ENCODE measurements at regions not wholly inside any gene's neighbourhood (a gene's known extent, or its start where the extent isn't known, plus 50 kb on each side); places are given as distances from the start of the nearest gene placed in this dataset.

DNA sequence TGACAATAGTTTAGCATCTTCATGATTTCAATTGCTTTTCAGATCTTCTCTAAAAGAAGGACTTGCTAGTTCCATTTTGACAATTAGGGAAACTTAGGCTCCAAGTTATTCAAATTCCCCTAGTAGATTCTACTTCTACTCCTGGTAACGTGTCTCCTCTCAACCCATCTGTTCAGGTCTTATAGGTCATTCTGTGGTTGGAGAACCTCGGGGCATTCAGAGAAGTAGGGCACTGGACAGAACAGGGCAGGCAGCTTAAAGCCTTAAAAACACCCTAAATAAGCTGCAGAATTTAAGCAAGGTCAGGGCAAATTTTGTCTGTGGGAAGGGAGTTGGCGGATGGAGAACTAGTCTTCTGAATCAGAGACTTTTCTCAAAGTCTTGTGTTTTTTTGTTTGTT, 132.4 kb downstream of the TMEM174 start:
- DNase-seq (ENCODE audit: low read depth, low spot score), result no peak
- TF ChIP-seq EZH2 (IDR thresholded peaks at IDR 0.05) (no peak), POLR2AphosphoS5 (IDR thresholded peaks at IDR 0.05; ENCODE audit: borderline replicate concordance, low read depth, low read length) (no peak), FOXP2 (optimal IDR thresholded peaks at IDR 0.05; ENCODE audit: control extremely low read depth, extremely low read length, insufficient read depth) (no peak)
- Histone ChIP-seq H3K27ac (no peak overlapping the region), H3K9me3 (ENCODE audit: low read depth, low read length) (no peaks in the 10 kb centered on the region), H3K4me3 (no peak overlapping the region), H3K36me3 (ENCODE audit: insufficient read depth, low read length) (no peaks in the 10 kb centered on the region), H3K9ac (ENCODE audit: insufficient read length) (no peak overlapping the region)

DNA sequence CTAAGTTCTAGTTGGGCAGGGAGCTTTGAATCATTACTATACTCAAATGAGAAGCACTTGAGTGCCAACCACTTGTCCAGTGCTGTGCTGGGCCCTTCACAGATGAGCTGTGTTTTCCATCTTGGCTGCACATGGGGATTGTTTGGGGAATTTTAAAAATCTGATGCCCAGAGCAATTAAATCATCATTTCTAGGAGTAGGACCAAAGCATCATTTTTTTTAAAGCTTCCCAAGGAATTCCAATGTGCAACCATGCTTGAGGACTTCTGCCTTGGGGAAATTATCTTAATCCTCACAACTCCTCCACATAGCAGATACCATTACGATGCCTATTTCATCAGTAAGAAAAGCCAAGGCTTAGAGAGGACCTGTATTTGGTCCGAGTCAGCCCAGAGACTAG, 131.4 kb downstream of the TMEM174 start:
- no peaks in the 10 kb centered on the region for H3K9me3 ChIP-seq (ENCODE audit: low read depth, low read length)
- H3K9ac ChIP-seq (ENCODE audit: insufficient read length), result no peak overlapping the region
- no peak overlapping the region for H3K4me3 ChIP-seq
- H3K27ac ChIP-seq, result no peak overlapping the region
- no peak for TF ChIP-seq EZH2 (IDR thresholded peaks at IDR 0.05)
- TF ChIP-seq POLR2AphosphoS5 (IDR thresholded peaks at IDR 0.05; ENCODE audit: borderline replicate concordance, low read depth, low read length), result no peak
- TF ChIP-seq FOXP2 (optimal IDR thresholded peaks at IDR 0.05; ENCODE audit: control extremely low read depth, extremely low read length, insufficient read depth), result no peak
- no peaks in the 10 kb centered on the region for H3K36me3 ChIP-seq (ENCODE audit: insufficient read depth, low read length)
- no peak for DNase-seq (ENCODE audit: low read depth, low spot score)

DNA sequence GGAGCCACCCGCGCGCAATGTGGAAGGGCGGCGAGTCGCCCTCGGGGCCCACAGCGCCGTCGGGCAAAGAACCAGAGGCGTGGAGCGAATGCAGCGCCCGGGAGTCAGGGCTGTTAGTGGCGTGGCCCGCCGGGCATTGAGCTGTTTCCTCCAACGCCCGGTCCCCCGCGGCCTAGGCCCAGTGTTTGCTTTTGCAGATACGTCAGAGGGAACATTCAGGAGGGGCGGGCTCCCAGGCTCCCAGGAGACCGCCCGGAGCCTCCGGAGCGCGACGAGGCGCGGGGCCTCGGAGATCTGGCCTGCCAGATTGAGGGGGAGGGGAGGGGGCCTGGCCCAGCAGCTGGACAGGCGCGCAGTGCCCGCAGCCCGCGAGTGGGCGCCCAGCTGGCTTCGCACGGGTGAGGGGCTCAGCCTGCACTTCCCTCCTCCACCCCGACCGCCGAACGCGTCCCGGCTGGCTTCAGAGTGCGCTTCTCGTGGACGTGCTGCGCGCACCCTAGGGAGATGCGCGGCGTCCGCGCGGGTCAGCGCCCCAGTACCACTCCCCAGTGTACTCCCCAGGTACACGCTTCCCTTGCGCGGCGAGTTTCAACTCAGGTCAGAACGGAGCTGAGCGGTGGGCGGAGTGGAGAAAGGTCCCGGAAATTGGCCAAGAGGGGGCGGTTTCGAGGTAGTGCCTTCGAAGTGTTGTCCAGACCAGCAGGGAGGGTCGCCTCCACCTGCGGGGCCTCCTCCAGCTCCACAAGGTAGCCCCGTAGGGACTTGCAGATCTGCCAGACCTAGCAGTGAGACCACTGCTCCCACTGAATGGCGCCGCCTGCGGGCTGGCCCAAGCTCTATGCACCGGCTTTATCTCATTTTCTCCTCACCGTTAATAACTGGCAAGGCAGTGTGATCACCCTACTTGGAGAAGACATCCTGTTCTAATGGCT, 130.4 kb downstream of the TMEM174 start:
- H3K9me3 ChIP-seq (ENCODE audit: low read depth, low read length), result no peaks in the 10 kb centered on the region
- H3K27ac ChIP-seq, result no peak overlapping the region
- H3K9ac ChIP-seq (ENCODE audit: insufficient read length), result no peak overlapping the region
- no peak overlapping the region for H3K4me3 ChIP-seq
- TF ChIP-seq POLR2AphosphoS5 (IDR thresholded peaks at IDR 0.05; ENCODE audit: borderline replicate concordance, low read depth, low read length), result no peak
- H3K36me3 ChIP-seq (ENCODE audit: insufficient read depth, low read length), result no peaks in the 10 kb centered on the region
- DNase-seq (ENCODE audit: low read depth, low spot score), result no peak

DNA sequence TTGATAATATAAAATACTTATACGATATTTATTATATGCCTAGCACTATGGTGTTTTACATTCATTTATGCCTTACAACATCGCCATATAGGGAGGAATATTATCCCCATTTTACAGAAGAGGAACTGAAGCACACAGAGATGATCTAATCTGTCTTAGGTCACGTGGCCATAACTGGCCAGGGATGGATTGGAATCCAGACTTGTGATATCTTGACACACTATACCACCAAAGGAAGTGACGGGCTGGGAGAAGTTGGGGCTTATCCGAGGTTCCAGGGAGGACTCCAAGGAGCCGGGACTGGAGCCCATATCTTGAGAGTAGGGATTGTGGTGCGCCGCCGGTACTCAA, 129.8 kb downstream of the TMEM174 start:
- H3K27ac ChIP-seq, result no peak overlapping the region
- no peak for DNase-seq (ENCODE audit: low read depth, low spot score)
- no peaks in the 10 kb centered on the region for H3K9me3 ChIP-seq (ENCODE audit: low read depth, low read length)
- no peaks in the 10 kb centered on the region for H3K36me3 ChIP-seq (ENCODE audit: insufficient read depth, low read length)
- no peak overlapping the region for H3K9ac ChIP-seq (ENCODE audit: insufficient read length)
- TF ChIP-seq EZH2 (IDR thresholded peaks at IDR 0.05) (no peak), POLR2AphosphoS5 (IDR thresholded peaks at IDR 0.05; ENCODE audit: borderline replicate concordance, low read depth, low read length) (no peak), FOXP2 (optimal IDR thresholded peaks at IDR 0.05; ENCODE audit: control extremely low read depth, extremely low read length, insufficient read depth) (no peak)
- no peak overlapping the region for H3K4me3 ChIP-seq

DNA sequence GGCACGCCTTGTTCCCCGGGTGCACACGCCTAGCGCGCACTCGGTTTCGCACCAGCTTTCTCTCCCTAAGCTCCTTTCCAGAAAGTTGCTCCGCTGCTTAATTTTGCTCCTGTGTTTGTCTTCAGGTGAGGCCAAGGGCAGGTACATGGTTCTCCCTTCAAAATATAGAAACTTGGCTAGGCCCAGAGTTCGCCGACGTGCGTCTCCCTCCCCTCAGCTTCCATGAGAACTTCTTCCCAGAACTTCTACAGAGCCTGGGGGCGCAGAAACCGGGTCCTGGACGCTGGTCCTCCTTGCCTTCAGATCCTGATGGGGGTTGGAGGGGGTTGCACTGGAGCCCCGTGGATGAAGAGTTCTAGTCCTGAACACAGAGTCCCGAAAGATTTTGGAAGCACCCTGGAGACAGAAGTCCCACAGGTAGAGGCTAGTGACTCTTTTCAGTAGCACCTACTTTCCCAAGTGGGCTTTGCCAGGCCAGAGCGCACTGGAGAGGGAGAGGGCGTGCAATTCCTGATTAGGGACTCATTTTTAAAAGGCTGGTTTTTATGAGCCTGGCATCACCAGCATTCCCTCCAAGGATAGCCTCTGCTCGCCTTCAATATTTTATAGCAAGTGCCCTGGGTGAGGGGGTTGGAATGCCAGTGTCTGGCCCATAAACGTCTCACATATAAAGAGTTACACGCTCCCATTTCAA, 128.4 kb downstream of the TMEM174 start:
- Histone ChIP-seq H3K9ac (ENCODE audit: insufficient read length) (no peak overlapping the region), H3K4me3 (no peak overlapping the region), H3K36me3 (ENCODE audit: insufficient read depth, low read length) (no peaks in the 10 kb centered on the region), H3K27ac (no peak overlapping the region), H3K9me3 (ENCODE audit: low read depth, low read length) (no peaks in the 10 kb centered on the region)
- TF ChIP-seq POLR2AphosphoS5 (IDR thresholded peaks at IDR 0.05; ENCODE audit: borderline replicate concordance, low read depth, low read length) (no peak), FOXP2 (optimal IDR thresholded peaks at IDR 0.05; ENCODE audit: control extremely low read depth, extremely low read length, insufficient read depth) (no peak), EZH2 (IDR thresholded peaks at IDR 0.05) (no peak)
- no peak for DNase-seq (ENCODE audit: low read depth, low spot score)

DNA sequence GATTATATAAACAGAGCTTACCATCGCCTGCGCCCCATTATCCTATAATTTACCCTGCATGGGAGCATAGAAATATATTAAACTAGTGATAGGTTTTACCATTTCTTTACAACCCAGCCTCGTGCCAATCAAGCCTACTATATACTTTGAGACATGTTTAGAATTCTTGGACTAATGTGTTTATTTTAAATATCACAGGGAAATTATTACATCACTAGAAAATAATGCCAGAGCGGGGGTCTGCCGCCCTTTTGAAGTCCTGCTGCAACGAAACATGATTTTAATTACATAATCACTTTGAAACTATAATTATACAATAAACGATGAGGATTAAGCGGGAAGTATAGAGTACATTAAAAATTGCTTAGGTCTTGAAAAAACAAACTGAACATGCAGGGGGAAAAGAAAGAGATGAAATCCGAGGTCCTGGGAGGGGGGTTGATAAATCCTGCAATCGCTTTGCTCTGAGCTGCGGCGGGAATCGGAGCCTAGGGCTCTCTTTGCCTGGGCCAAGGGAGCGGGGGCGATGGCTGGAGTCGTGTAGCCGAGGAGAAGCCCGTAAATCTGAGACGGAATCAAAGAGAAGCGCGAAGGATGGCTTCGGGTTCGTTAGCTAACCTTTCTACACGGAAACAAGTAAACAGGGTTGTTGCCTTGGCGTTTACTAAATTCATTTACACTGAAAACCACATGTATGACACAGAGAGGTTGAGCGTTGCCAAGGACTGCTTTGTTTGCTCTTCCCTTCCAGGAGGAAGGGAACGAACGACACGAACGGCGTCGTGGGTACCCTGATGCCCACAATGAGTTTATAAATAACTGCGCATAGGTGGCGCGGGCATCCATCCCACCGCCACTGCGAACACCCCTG, 127.6 kb downstream of the TMEM174 start:
- TF ChIP-seq FOXP2 (optimal IDR thresholded peaks at IDR 0.05; ENCODE audit: control extremely low read depth, extremely low read length, insufficient read depth) (no peak), POLR2AphosphoS5 (IDR thresholded peaks at IDR 0.05; ENCODE audit: borderline replicate concordance, low read depth, low read length) (no peak), EZH2 (IDR thresholded peaks at IDR 0.05) (no peak)
- H3K9ac ChIP-seq (ENCODE audit: insufficient read length), result no peak overlapping the region
- no peaks in the 10 kb centered on the region for H3K36me3 ChIP-seq (ENCODE audit: insufficient read depth, low read length)
- DNase-seq (ENCODE audit: low read depth, low spot score), result no peak
- H3K4me3 ChIP-seq, result no peak overlapping the region
- no peaks in the 10 kb centered on the region for H3K9me3 ChIP-seq (ENCODE audit: low read depth, low read length)
- no peak overlapping the region for H3K27ac ChIP-seq

DNA sequence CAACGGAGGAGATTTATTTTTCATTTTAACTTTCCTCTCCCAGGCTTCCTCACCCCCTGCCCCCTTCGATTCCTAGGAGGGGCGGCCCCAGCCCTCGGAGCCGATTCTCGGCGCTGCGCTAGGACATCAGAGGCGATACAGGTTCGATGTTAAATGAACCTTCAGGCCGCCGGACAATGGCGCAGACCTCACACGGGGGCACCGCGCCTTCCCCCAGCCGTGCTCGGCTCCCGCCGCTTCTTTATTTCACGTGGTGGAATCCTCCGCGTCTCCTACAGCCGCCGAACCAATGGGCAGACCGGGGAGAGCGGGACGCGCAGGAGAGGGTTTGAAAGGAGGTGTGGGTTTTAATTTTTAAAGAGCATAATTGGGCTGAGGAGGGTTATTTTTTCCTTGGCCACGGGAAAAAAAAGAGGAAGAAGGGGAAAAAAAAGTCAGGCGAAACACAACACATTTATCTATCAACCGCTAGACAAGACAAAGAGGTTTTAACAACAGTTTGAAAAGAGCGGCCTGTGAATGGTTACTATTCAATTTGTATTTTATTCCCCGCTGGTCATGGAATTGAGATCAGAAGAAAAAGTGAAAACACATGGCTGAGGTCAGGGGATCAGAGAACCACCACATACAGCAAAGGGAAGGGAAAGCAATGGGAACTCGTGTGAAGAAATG, 126.8 kb downstream of the TMEM174 start:
- Histone ChIP-seq H3K9me3 (ENCODE audit: low read depth, low read length) (no peaks in the 10 kb centered on the region), H3K4me3 (peak overlapping the region; percentile 65), H3K36me3 (ENCODE audit: insufficient read depth, low read length) (no peaks in the 10 kb centered on the region), H3K9ac (ENCODE audit: insufficient read length) (no peak overlapping the region), H3K27ac (no peak overlapping the region)
- no peak for DNase-seq (ENCODE audit: low read depth, low spot score)
- TF ChIP-seq EZH2 (IDR thresholded peaks at IDR 0.05) (no peak), FOXP2 (optimal IDR thresholded peaks at IDR 0.05; ENCODE audit: control extremely low read depth, extremely low read length, insufficient read depth) (no peak), POLR2AphosphoS5 (IDR thresholded peaks at IDR 0.05; ENCODE audit: borderline replicate concordance, low read depth, low read length) (no peak)
